IMR-90 (cell line): ENCODE measurements at regions not wholly inside any gene's neighbourhood (a gene's known extent, or its start where the extent isn't known, plus 50 kb on each side); places are given as distances from the start of the nearest gene placed in this dataset.

Experiments
- BHLHE40 ChIP-seq: fragments of 150-350 bp; IDR thresholded peaks from 2 replicates; pipeline ENCODE4 v1.6.1; 2016; ENCODE audit warnings: mild to moderate bottlenecking, low read depth, low read length
- POLR2A ChIP-seq: IDR thresholded peaks from 2 replicates; pipeline ENCODE4 v1.6.1; 2012; ENCODE audit warnings: mild to moderate bottlenecking, low read depth, low read length
- TF ChIP-seq, protein P1 (sequence below): conservative IDR thresholded peaks from 2 replicates; pipeline ENCODE4 v1.5.1; 2012; ENCODE audit warnings: mild to moderate bottlenecking, low read depth, low read length, improper control_type of control experiment

GRCh38 chr14:104271391-104271790 lies 133.0 kb downstream of the KIF26A start:
- TF ChIP-seq, protein P1, sequence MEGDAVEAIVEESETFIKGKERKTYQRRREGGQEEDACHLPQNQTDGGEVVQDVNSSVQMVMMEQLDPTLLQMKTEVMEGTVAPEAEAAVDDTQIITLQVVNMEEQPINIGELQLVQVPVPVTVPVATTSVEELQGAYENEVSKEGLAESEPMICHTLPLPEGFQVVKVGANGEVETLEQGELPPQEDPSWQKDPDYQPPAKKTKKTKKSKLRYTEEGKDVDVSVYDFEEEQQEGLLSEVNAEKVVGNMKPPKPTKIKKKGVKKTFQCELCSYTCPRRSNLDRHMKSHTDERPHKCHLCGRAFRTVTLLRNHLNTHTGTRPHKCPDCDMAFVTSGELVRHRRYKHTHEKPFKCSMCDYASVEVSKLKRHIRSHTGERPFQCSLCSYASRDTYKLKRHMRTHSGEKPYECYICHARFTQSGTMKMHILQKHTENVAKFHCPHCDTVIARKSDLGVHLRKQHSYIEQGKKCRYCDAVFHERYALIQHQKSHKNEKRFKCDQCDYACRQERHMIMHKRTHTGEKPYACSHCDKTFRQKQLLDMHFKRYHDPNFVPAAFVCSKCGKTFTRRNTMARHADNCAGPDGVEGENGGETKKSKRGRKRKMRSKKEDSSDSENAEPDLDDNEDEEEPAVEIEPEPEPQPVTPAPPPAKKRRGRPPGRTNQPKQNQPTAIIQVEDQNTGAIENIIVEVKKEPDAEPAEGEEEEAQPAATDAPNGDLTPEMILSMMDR = no peak
- TF ChIP-seq BHLHE40 (no peak), POLR2A (no peak)
